ENCODE measurements at regions not wholly inside any gene's neighbourhood (a gene's known extent, or its start where the extent isn't known, plus 50 kb on each side); places are given as distances from the start of the nearest gene placed in this dataset.

GRCh38 chr5:30734118-30734517, 459.4 kb upstream of the CDH6 start:
- no peak for DNase-seq

- no peak for DNase-seq
Observed at GRCh38 chr5:30725073-30725472, 468.4 kb upstream of the CDH6 start.

- DNase-seq = no peak
Observed at GRCh38 chr5:30698217-30698616, 495.3 kb upstream of the CDH6 start.

- no peak for DNase-seq
Observed at GRCh38 chr5:30693326-30693725, 500.2 kb upstream of the CDH6 start.

GRCh38 chr5:30690931-30691330, 502.6 kb upstream of the CDH6 start:
- no peak for DNase-seq

- DNase-seq = no peak
Observed at GRCh38 chr5:30687461-30687860, 506.0 kb upstream of the CDH6 start.

- DNase-seq = no peak
Observed at GRCh38 chr5:30686530-30686929, 507.0 kb upstream of the CDH6 start.

- DNase-seq = no peak
Observed at GRCh38 chr5:30676223-30676840, 517.2 kb upstream of the CDH6 start.

- DNase-seq = no peak
Observed at GRCh38 chr5:30667293-30667692, 526.2 kb upstream of the CDH6 start.

GRCh38 chr5:30663536-30663935, 530.0 kb upstream of the CDH6 start:
- DNase-seq = no peak

GRCh38 chr5:30662373-30662772, 531.1 kb upstream of the CDH6 start:
- no peak for DNase-seq

GRCh38 chr5:30661730-30662129, 531.8 kb upstream of the CDH6 start:
- no peak for DNase-seq

- DNase-seq = no peak
Observed at GRCh38 chr5:30659417-30659816, 534.1 kb upstream of the CDH6 start.

GRCh38 chr5:30650311-30650710, 543.2 kb upstream of the CDH6 start:
- DNase-seq = no peak

GRCh38 chr5:30638899-30639298, 554.6 kb upstream of the CDH6 start:
- DNase-seq = no peak

GRCh38 chr5:30627945-30628344, 565.5 kb upstream of the CDH6 start:
- no peak for DNase-seq

- DNase-seq = no peak
Observed at GRCh38 chr5:30626557-30626956, 566.9 kb upstream of the CDH6 start.

GRCh38 chr5:30620481-30621085, 572.9 kb upstream of the CDH6 start:
- DNase-seq = no peak

GRCh38 chr5:30608501-30608900, 585.0 kb upstream of the CDH6 start:
- DNase-seq = no peak

GRCh38 chr5:30607301-30607894, 586.1 kb upstream of the CDH6 start:
- DNase-seq = no peak

GRCh38 chr5:30605693-30606268, 587.7 kb upstream of the CDH6 start:
- DNase-seq = no peak

GRCh38 chr5:30604648-30605262, 588.7 kb upstream of the CDH6 start:
- no peak for DNase-seq

GRCh38 chr5:30600892-30601291, 592.6 kb upstream of the CDH6 start:
- no peak for DNase-seq
